ENCODE measurements at regions not wholly inside any gene's neighbourhood (a gene's known extent, or its start where the extent isn't known, plus 50 kb on each side); places are given as distances from the start of the nearest gene placed in this dataset.

DNA sequence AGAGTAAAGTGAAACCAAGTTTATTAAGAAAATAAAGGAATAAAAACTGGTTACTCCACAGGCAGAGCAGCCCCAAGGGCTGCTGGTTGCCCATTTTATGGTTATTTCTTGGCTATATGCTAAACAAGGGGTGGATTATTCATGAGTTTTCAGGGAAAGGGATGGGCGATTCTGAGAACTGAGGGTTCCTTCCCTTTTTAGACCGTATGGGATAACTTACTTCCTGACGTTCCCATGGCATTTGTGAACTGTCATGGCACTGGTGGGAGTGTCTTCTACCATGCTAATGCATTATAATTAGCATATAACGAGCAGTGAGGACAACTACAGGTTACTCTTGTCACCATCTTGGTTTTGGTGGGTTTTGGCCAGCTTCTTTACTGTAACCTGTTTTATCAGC, 323.9 kb upstream of the PTGER4 start:
- TF ChIP-seq TARDBP (IDR thresholded peaks at IDR 0.05) (no peak), FOXA1 (IDR thresholded peaks at IDR 0.05) (no peak), SP1 (IDR thresholded peaks at IDR 0.05) (no peak), LEF1 (IDR thresholded peaks at IDR 0.05; ENCODE audit: borderline replicate concordance) (no peak), ELF4 (IDR thresholded peaks at IDR 0.05) (no peak), BHLHE40 (IDR thresholded peaks at IDR 0.05; ENCODE audit: borderline replicate concordance) (no peak), L3MBTL2 (conservative IDR thresholded peaks at IDR 0.05) (no peak), ZNF384 (IDR thresholded peaks at IDR 0.05) (no peak), NFRKB (IDR thresholded peaks at IDR 0.05) (no peak), SUZ12 (IDR thresholded peaks at IDR 0.05) (no peak)
- TF ChIP-seq, protein P1, sequence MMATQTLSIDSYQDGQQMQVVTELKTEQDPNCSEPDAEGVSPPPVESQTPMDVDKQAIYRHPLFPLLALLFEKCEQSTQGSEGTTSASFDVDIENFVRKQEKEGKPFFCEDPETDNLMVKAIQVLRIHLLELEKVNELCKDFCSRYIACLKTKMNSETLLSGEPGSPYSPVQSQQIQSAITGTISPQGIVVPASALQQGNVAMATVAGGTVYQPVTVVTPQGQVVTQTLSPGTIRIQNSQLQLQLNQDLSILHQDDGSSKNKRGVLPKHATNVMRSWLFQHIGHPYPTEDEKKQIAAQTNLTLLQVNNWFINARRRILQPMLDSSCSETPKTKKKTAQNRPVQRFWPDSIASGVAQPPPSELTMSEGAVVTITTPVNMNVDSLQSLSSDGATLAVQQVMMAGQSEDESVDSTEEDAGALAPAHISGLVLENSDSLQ (IDR thresholded peaks at IDR 0.05): no peak
